ENCODE measurements at regions not wholly inside any gene's neighbourhood (a gene's known extent, or its start where the extent isn't known, plus 50 kb on each side); places are given as distances from the start of the nearest gene placed in this dataset.

DNA sequence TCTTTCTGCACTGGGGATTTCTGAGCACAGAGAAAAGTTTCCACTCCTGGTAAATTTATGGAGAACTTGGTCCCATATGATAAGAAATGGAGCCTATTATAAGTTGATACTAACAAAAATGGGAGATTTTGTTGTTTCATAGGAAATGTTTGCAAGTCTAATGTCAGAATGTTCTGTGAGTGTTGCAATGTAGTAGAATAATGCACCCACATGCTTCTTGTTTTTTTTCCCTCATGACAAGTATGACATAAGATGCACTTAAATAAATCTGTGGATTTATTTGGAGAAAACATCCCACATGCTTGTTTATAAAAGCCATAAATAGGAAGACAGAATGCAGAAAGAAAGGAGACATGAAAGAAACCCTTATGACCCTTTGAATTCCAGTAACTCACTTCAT lies 50.8 kb upstream of the KCNJ6 start:
- DNase-seq (ENCODE audit: low read depth in 1 of 2, low spot score in 1 of 2) = no peak

DNA sequence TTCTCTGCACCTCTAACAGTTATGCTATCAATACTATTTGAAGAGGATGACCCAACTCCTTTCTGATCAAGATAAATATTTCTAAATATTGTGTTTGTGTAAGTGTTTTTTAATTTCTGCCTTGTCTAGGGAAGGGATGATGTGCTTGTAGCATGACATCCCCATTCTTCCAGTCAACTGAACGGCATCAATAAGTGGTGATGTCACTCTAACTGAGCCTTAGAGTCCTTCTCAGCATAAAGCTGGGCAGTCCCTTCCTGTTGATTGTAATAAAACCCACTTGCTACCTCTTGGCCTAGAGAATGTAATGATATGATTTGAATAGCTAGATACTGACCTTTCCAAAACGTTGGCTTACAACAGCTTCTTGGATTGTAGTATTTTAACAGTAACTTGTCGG lies 52.5 kb upstream of the KCNJ6 start:
- no peak for DNase-seq (ENCODE audit: low read depth in 1 of 2, low spot score in 1 of 2)

DNA sequence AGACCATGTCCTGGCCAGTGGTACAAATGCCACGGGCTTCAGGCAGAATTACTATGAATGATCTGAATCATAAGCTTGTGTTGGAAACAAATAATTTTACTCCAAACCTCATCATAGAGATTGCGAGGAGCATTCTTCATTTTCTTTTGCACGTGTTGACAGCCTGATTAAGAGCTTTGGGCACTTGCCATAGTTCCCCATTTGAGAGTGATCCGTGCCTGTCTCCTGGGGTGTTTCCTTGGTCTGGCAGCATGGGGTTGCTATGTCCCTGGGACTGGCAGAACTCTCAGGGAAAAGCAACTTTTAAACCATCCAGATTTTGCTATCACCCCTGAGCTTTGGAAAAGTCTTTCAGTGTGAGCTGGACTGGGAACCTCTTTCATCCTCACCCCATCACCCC lies 54.3 kb upstream of the KCNJ6 start:
- no peak for DNase-seq (ENCODE audit: low read depth in 1 of 2, low spot score in 1 of 2)

DNA sequence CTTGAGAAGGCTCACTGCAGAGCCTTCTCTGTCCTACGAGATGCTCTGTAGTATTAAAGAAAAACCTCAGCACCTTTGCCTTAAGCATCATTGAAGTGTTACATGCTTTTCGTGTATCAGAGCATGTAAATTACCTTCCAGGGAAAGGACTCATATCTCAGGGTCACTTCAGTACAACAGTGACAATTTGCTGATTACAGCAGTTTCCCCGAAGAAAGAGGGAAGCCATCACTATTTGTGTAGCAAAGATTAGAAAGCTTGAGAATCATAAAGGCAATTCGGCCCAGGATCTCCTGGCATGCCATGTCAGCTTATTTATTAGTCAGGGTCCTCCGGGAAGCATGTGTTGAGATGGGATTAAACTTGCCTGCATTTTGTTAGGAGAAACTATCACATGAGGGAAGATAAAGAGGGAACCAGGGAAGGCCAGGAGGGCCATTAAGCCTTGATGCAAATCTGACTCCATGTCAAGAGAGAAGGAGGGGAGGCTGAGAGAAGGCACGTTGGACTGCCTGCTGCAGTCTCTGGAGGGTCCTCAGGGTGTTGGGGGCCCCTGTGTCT lies 55.2 kb upstream of the KCNJ6 start:
- DNase-seq (ENCODE audit: low read depth in 1 of 2, low spot score in 1 of 2) = no peak

DNA sequence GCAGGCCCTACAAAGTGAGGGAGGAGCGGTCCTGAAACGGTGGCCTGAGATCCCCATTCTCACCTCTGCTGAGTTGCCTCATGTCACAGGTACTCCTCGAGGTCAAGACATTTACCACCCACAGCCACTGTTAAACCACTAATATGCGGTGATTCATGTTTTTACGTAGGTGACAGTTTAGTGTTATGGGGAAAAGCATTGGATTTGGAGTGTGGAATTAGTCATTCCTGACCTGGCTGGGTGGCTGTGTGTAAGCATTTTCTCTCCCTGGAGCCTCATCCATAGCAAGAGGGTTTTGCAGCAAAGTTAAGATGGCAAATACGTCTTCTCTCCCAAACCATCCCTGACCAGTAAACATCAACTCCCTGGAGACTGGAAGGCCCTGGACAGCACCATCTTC lies 57.8 kb upstream of the KCNJ6 start:
- DNase-seq (ENCODE audit: low read depth in 1 of 2, low spot score in 1 of 2) = no peak

DNA sequence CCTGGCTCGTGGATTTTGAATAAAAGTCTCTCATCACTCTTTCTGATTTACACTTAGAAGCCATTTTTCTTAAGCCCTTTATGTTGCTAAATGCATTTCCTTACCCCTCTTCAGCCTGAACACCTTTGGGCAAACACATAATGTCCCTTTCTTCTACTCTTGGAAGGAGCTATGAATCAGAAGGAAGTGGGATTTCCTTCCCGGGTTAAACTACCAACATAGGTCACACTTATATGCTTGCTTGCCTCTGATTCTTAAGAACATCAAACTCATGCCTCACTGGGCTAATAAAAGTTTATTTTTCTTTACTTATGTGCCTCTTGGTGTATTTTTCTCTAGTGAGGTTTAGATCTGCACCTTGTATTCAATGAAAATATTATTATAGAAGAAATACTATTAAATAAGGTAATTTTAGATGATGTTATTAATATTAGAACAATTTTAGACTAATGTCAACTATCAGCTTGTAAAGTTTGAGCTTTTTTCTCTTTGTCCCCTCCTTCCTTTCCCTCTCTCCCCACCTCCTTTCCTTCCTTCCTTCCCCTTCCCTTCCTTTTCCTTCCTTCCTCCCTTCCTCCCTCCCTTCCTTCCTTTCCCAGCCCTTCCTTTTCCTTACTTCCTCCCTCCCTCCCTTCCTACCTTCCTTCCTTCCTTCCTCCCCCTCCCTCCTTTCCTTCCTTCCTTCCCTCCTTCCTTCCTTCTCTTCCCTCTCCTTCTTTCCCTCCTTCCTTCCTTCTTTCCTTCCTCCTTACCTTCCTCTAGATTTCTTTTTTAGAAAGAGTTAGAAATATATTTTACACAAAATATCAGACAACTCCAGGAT lies 66.5 kb upstream of the KCNJ6 start:
- no peak for DNase-seq (ENCODE audit: low read depth in 1 of 2, low spot score in 1 of 2)

DNA sequence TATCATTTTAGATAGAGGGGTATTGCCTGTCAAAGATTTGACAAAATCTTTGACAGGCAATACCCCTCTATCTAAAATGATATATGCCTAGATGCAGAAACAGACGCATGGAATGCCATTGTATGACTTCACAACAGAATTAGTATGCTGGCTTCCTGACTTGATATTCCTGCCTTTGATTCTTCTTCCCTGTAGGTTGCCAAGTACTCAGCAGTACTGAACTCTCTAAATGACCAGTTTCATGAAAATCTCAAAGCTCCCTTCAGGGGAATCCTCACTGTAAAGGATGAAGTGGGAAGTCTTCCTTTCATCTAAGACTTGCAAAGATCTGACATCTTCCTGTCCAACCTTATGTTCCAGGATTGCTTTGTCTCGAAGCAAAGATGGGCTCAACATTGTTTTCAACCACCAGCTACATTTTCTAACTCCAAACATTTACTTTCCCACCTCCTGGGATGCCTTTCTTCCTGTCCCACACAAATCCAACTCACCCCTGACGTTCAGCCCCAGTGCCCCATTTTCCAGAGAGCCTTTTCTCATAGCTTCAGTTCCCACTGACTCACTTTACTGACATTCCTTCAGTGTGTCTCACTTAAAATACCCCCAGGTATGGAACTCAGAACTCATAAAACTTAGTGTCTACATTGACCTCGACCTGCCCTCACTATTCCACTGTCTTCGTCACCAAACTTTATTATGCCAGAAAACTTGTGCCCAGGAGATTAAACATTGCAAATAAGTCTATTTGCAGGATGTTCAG lies 67.3 kb upstream of the KCNJ6 start:
- no peak for DNase-seq (ENCODE audit: low read depth in 1 of 2, low spot score in 1 of 2)

DNA sequence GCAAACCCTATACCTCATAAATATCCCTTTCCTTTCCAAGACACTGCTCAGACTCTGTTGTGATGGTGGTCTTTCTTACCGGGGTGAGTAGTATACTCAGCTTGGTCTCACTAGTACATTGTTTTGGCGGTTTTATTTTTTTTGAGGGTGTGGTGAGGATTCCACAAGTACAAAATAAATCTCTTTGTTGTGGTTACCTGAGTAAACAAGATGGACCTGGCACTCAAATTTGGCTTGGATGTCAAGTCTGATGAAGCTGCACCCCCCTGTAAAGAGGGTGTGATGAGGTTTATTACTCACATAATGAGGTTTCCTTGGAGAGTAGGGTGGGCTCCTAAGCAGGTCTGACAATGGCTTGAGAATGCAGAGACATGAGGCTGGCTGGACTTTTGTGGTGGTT lies 68.2 kb upstream of the KCNJ6 start:
- no peak for DNase-seq (ENCODE audit: low read depth in 1 of 2, low spot score in 1 of 2)

DNA sequence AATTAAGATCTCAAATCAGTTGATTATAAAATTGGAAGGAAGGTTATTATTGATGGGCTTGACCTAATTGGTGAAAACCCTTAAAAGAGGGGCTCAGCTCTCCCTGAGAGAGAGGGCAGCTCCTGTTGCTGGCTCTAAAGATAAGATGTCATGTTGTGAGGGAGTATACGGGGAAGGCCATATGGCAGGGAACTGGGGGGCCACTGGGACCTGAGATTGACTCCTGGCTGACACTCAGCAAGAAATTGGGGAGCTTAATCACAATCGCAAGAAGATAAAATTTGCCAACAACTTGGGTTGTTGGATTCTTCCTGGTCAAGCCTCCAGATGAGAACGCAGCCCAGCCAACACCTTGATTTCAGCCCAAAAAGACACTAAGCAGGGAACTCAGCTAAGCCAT lies 69.7 kb upstream of the KCNJ6 start:
- DNase-seq (ENCODE audit: low read depth in 1 of 2, low spot score in 1 of 2) = no peak

DNA sequence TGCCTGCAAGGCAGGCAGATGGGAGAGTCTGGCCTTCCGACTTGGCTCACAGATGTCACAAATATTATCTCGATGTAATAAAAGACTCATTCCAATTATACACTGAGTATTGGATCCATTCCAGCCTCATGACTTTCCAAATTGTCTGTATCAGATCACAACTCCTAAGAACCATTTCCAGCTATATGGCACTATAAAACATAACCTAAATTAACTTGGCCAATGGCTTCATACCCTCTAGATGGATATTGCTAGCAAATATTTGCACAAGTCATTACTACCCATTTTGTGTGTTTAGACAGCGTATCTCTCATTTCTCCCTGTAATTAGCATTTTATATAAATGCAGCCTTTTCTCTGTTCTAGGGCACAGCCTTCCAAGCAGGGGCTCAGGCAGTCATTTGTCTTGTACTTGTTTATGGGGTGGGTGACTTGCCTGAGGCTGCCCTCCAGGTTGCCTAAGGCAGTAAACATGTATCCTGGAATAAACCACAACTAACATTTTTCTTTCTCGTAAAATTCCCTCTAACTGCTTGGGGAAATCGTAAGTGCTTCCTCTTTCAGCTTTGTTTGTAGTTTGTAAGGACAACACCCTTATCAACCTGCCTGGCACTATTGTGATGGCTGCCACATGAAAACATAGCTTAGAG lies 70.6 kb upstream of the KCNJ6 start:
- no peak for DNase-seq (ENCODE audit: low read depth in 1 of 2, low spot score in 1 of 2)

DNA sequence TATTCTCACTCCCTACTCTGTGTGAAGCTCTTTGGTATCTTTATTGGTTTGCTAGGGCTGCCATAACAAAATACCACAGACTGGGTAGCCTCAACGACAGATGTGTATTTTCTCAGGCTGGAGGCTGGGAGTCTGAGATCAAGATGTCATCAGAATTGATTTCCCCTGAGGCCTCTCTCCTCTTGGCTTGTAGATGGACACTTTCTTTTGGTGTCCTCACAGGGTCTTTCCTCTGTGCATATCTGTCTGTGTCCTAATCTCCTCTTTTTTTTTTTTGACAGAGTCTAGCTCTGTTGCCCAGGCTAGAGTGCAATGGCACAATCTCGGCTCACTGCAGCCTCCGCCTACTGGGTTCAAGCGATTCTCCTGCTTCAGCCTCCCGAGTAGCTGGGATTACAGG lies 71.4 kb upstream of the KCNJ6 start:
- DNase-seq (ENCODE audit: low read depth in 1 of 2, low spot score in 1 of 2) = no peak

DNA sequence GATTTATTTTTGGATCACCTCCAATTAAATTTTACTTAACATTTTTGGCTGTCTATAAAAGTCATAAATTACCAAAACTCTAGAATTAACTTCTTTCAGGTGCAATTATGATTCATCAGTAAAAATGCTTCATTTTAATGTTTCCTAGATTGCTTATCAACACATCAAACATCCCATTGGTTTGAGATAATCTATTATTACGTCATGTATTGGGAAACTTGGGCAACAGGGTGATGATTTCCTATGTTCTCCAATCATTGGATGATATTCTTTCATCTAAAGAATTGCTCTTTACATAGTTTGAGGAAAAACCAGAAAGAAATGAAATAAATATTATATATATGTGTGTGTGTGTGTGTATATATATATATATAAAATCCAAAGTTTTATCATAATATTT lies 76.8 kb upstream of the KCNJ6 start:
- DNase-seq (ENCODE audit: low read depth in 1 of 2, low spot score in 1 of 2) = no peak

DNA sequence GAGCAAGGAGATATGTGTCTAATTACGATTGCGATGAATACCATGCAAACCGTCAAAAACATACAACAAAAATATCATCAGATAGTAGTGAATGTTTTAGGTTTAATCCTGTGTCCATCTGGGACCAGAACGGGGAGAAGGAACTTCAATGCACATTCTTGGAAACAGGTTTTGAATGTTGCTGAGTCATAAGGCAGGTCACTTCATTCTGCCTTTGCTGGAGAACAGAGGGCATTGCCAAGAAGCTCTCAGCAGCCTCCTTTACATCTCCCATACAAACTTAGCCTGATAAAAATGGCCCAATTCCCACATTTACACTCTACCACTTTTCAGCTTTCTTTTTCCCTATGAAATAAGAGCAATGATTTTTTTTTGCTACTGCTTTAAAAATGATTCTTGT lies 78.0 kb upstream of the KCNJ6 start:
- DNase-seq (ENCODE audit: low read depth in 1 of 2, low spot score in 1 of 2) = no peak

DNA sequence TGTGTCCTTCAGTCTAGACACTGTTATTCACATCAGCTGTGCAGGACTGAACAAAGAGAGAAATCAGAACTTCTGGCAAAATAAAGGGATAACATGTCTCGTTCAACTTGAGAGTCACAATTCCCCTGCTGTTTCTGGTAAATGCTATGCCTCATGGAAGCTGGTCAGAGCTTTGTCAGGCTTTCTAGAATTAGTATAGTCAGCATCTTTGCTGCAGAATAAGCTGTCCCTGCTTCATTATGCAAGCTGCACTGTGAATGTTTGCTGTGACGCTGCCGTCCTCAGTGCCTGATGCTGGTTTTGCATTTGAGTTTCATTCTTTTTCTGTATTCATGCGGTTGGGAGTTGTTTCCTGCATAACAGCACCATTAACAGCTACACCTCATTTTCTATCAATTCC lies 96.4 kb upstream of the KCNJ6 start:
- DNase-seq (ENCODE audit: low read depth in 1 of 2, low spot score in 1 of 2) = no peak

DNA sequence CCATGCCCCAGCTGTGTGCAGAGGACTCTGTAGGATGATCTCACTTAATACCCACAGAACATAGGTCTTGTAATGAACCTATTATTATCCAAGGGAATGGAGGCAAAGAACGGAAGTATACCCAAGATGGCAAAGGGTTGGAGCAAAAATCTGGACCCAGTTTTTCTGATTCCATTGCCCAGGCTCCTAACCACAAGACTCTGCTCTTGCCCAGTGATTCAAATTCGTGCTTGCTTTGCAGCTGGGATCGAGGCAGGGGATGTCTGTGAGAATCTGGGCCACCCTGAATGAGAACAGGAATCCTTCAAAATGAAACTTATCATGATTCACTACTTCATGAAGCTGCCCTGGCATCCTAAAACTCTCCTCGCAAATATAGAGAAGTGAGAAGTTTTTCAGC lies 97.5 kb upstream of the KCNJ6 start:
- DNase-seq (ENCODE audit: low read depth in 1 of 2, low spot score in 1 of 2) = no peak

DNA sequence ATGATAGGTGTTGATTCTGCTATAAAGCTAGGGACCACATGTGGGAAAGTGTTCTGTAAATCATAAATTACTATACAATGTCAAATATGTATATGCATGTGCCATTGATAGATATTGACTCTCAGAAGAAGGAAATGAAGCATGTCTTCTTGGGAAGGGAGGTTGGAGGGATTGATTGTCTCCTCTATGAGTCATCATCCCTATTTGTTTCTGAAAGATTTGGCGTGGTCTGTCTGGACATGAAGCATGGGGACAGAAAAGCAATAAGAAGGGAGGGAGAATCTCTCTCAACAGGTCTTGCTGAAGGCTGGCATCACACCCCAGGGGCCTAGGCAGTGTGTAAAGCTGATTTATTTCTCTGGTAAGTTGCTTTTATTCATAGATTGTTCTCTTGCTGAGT lies 98.0 kb upstream of the KCNJ6 start:
- no peak for DNase-seq (ENCODE audit: low read depth in 1 of 2, low spot score in 1 of 2)

DNA sequence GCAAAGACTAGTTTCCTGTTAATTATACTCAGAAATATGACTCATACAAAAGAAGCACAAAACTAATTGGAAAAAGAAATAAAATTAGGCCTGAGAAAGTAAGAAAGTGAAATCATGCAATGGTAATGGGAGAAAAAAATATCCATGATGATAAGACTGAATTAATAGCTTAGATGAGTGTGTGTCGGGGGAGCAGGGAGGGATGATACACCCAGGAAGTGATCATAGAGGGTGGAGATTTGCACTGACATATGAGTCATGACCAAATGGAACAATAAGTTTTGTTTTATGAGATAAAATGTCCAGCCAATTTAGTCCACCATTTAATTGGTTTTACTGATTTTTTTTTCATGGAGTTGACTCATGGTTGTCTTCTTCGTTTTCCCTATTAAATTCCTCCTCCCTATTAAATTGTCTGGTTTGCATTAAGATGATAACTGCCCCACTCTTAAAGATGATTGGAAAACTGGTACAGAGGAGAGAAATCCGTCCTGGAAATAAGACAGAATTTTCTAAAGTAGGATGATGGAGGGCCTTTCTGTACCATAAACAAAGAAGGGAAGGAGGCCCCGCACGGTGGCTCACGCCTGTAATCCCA lies 111.7 kb upstream of the KCNJ6 start:
- DNase-seq (ENCODE audit: low read depth in 1 of 2, low spot score in 1 of 2) = no peak

DNA sequence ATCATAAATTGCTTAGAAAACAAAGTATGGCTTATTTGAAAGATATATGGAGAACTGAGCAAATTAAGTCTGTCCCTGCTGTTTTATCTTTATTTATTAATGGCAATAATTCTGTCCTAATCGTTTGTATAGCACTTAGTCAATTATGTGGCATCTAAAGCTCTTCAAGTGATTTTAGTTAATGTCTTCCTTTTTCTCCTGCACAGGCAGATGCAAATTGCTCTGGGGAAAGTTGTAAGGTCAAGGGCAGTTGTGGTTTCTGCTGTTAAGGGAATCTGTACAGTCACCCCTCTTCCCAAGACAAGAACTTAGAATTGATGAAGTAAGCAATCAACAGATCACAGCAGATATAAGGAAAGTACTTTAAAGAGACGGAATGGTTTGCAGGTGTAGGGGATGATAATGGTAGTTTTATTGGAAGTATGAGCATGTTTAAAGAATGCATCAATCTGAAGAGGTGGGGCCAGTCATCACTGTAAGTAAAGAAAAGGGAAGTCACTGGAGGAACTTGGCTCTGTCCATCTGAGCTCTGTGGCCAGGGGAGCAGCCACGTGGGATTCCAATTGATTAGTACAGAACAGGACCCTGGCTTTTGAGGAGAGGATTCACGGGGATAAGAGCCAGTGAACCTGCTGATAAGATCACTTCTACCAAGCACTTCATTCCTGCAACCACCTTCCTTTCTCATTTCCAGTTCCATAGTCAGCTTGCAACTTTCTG lies 116.0 kb upstream of the KCNJ6 start:
- DNase-seq (ENCODE audit: low read depth in 1 of 2, low spot score in 1 of 2) = no peak

DNA sequence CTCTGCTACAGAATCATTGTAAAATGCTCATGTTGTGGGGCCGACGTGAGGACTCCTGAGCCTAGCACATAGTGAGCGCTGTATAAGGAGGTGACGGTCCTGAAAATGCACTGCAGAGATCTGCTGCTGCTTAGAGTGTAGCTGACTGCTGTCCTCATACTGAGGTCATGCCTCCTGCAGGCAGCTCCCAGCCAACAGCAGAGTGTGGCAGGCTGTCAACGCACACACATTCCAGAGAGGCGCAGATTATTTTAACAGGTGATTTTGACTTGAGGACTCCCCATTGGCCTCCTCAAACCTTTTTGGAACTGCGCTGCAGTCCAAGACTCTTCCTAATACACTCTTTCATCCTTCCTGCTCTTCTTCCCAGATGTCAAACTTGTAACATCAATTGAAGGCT lies 119.8 kb upstream of the KCNJ6 start:
- DNase-seq (ENCODE audit: low read depth in 1 of 2, low spot score in 1 of 2) = no peak

DNA sequence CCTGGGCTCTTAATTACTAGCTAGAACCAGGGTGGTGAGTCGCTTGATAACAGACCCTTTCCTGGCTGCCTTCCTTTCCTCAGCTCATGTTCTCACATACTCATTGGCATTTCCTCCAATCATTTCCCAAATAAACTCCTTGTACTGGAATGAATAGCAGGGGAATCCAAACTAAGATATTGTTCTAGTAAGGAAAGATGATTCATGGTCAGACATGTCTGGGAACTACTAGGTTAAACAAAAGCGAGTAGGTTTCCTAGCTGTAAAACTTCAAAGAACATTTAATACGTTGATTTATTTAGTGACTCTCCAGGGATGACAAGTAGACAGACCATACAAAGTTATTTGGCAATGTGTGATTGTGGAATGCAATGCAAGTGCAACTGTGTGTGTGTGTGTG lies 121.2 kb upstream of the KCNJ6 start:
- DNase-seq (ENCODE audit: low read depth in 1 of 2, low spot score in 1 of 2) = no peak

DNA sequence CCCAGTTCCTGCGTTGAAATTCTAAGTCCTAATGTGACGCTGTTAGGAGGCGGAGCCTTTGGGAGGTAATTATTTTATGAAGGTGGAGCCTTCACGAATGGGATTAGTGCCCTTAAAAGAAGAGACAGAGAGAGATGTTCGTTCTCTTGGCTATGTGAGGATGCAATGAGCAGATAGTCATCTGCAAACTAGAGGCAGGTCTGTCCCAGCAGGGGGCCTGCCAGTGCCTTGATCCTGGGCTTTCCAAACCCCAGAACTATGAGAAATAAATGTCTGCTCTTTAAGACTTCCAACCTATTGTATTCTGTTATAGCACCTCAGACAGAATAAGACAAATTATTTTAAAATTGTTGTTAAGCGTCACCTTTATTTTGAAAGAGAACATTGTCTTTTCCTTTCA lies 123.1 kb upstream of the KCNJ6 start:
- DNase-seq (ENCODE audit: low read depth in 1 of 2, low spot score in 1 of 2) = no peak

Data from stimulated activated CD4-positive, alpha-beta T cell treated with anti-CD3 and anti-CD28 coated beads, Interleukin-15, amount 100 ng/mL, for 1 hour (primary cell).